ENCODE measurements at regions not wholly inside any gene's neighbourhood (a gene's known extent, or its start where the extent isn't known, plus 50 kb on each side); places are given as distances from the start of the nearest gene placed in this dataset.

GRCh38 chr10:84078771-84079170 is 60.5 kb upstream of the GHITM start:
- Histone ChIP-seq H3K27me3 (ENCODE audit: control insufficient read depth in 2 of 2, insufficient read depth in 2 of 2, low read length in 2 of 2) (no peaks in the 10 kb centered on the region), H3K4me2 (ENCODE audit: insufficient read depth, low read length) (no peak overlapping the region), H3K4me1 (ENCODE audit: control insufficient read depth, extremely low read depth, insufficient read depth, low read length) (no peaks in the 10 kb centered on the region), H4K20me1 (replicated peaks; ENCODE audit: control insufficient read depth, extremely low read depth, insufficient read depth, low read length) (no peaks in the 10 kb centered on the region), H3K9me1 (replicated peaks; ENCODE audit: control insufficient read depth, extremely low read depth, insufficient read depth, low read length) (no peaks in the 10 kb centered on the region), H3K27ac (ENCODE audit: insufficient read depth, low read depth, low read length) (no peak overlapping the region), H3K4me3 (replicated peaks in 1 of 3; ENCODE audit: insufficient read depth in 1 of 3, low read depth in 1 of 3, low read length in 3 of 3) (no peak overlapping the region), H3K9me3 (replicated peaks; ENCODE audit: control insufficient read depth, insufficient read depth, low read length) (no peaks in the 10 kb centered on the region), H3K9ac (replicated peaks; ENCODE audit: extremely low read depth, insufficient read depth, low read length) (no peak overlapping the region), H3K79me2 (ENCODE audit: control insufficient read depth, insufficient read depth, low read length) (no peaks in the 10 kb centered on the region), H2AFZ (ENCODE audit: low read depth, low read length) (no peak overlapping the region), H3K36me3 (ENCODE audit: control insufficient read depth in 2 of 2, extremely low read depth in 1 of 2, insufficient read depth in 2 of 2, low read length in 2 of 2) (no peaks in the 10 kb centered on the region)
- BruUV-seq (replicated peaks) = no TSS peak
- no peak for FAIRE-seq
- intact Hi-C loops (cut with micrococcal nuclease) = no loop called here
- no peak for DNase-seq (ENCODE audit: low read depth, low spot score)
- dilution Hi-C loops (cut with MboI; ENCODE audit: extremely low pct_ligation_motif_present, low sequenced_read_pairs) = no loop called here
- TF ChIP-seq CTCF (IDR thresholded peaks at IDR 0.05; ENCODE audit: extremely low read depth in 1 of 2, insufficient read depth in 1 of 2, low read depth in 1 of 2, low read length in 2 of 2) (no peak), JUN (IDR thresholded peaks at IDR 0.05; ENCODE audit: borderline replicate concordance, insufficient read depth, insufficient read length, low read depth) (no peak), EZH2 (IDR thresholded peaks at IDR 0.05; ENCODE audit: borderline replicate concordance, low read depth, low read length, severe bottlenecking) (no peak), FOS (IDR thresholded peaks at IDR 0.05; ENCODE audit: borderline replicate concordance, insufficient read depth, low read length) (no peak), MAX (IDR thresholded peaks at IDR 0.05; ENCODE audit: insufficient read depth, insufficient read length) (no peak), POLR2AphosphoS5 (IDR thresholded peaks at IDR 0.05; ENCODE audit: insufficient read depth, low read depth, low read length) (no peak), POLR2A (IDR thresholded peaks at IDR 0.05; ENCODE audit: low read depth, low read length) (no peak), MYC (IDR thresholded peaks at IDR 0.05; ENCODE audit: low read depth, low read length) (no peak), GATA2 (IDR thresholded peaks at IDR 0.05; ENCODE audit: insufficient read depth, insufficient read length, low read depth, low read length) (no peak)
- CTCF ChIA-PET = interaction anchor here (1.8 kb wide), 1 partner anchor 17 kb away, joined by 4 read pairs; no protein-coding TSS in a partner anchor
- POLR2A ChIA-PET = no interaction called here

Measured in endothelial cell of umbilical vein (primary cell).